B cell (primary cell): ENCODE measurements at regions not wholly inside any gene's neighbourhood (a gene's known extent, or its start where the extent isn't known, plus 50 kb on each side); places are given as distances from the start of the nearest gene placed in this dataset.

ENCODE experiments used
- ATAC-seq: fragments of 200-7000 bp; cut with Tn5 transposase; one replicate; pipeline ENCODE4 v1.10.0; 2021; ENCODE audit warnings: low read depth, mild to moderate bottlenecking, moderate number of reproducible peaks, moderate library complexity
- CTCF ChIA-PET: fragments of 350-600 bp; sonication (Branson Sonifier 250); formaldehyde crosslinking; loops from one replicate; lab custom pipeline; 2021; ENCODE audit warnings: antibody characterized with exemption, inconsistent platforms; lab: Charles Lee
- POLR2A ChIA-PET: fragments of 350-600 bp; sonication (Branson Sonifier 250); formaldehyde crosslinking; loops from one replicate; lab custom pipeline; 2021; ENCODE audit warnings: antibody characterized with exemption; lab: Charles Lee
- DNase-seq: peaks from one replicate; pipeline ENCODE4 v3.0.0; 2013
- H2AFZ ChIP-seq: 2 replicates; pipeline ENCODE4 v1.6.1; 2012; ENCODE audit warnings: mild to moderate bottlenecking, low read depth, low read length; ENCODE audit not compliant: insufficient read depth, poor library complexity, severe bottlenecking
- H3K27ac ChIP-seq, 2 donors: 1 replicate in 1 of 2; 2 replicates in 1 of 2; pipeline ENCODE4 v1.5.1; 2012 to 2013; ENCODE audit warnings: low read length in 2 of 2, mild to moderate bottlenecking in 2 of 2, moderate library complexity in 1 of 2
- H3K27me3 ChIP-seq, 4 experiments: fragments of 200-600 bp in 1 of 4; sonication (generic) in 1 of 4; replicated peaks in 1 of 4; 1 replicate in 2 of 4; 2 replicates in 2 of 4; pipeline versions ENCODE4 v1.6.1 to v1.7.0; 2013 to 2016; ENCODE audit warnings: low read length in 3 of 4, mild to moderate bottlenecking in 2 of 4, mixed read lengths in 1 of 4, moderate library complexity in 1 of 4; ENCODE audit not compliant: insufficient read depth in 4 of 4, control insufficient read depth in 3 of 4; ENCODE audit errors: control extremely low read depth in 1 of 4
- H3K36me3 ChIP-seq, 2 experiments: replicated peaks in 1 of 2; 1 replicate in 1 of 2; 2 replicates in 1 of 2; pipeline versions ENCODE4 v1.6.1 to v1.7.1; 2013; ENCODE audit warnings: low read length in 1 of 2; ENCODE audit not compliant: insufficient read depth in 2 of 2, control insufficient read depth in 1 of 2; ENCODE audit errors: control extremely low read depth in 1 of 2, extremely low read depth in 1 of 2
- H3K4me1 ChIP-seq, 2 donors: fragments of 200-600 bp in 1 of 2; sonication (generic) in 1 of 2; 1 replicate in 1 of 2; 2 replicates in 1 of 2; pipeline versions ENCODE4 v1.5.1 to v1.6.1; 2013 to 2017; ENCODE audit warnings: low read length in 2 of 2; ENCODE audit not compliant: control insufficient read depth in 2 of 2, insufficient read depth in 2 of 2
- H3K4me2 ChIP-seq: replicated peaks from 2 replicates; pipeline ENCODE3; 2012; ENCODE audit warnings: mild to moderate bottlenecking, low read depth, low read length; ENCODE audit not compliant: poor library complexity, severe bottlenecking
- H3K4me3 ChIP-seq, 5 experiments: fragments of 200-600 bp in 1 of 5; sonication (generic) in 1 of 5; 1 replicate in 3 of 5; 2 replicates in 2 of 5; pipeline versions ENCODE4 v1.5.1 to v1.7.0; 2011 to 2016; ENCODE audit warnings: low read length in 4 of 5, mild to moderate bottlenecking in 4 of 5, low read depth in 2 of 5, control low read depth in 1 of 5, moderate library complexity in 1 of 5; ENCODE audit not compliant: insufficient read depth in 1 of 5; ENCODE audit errors: control extremely low read depth in 1 of 5, extremely low read depth in 1 of 5
- H3K79me2 ChIP-seq: fragments of 200-600 bp; sonication (generic); one replicate; pipeline ENCODE4 v1.6.0; 2016; ENCODE audit warnings: low read length; ENCODE audit not compliant: control insufficient read depth, insufficient read depth
- H3K9ac ChIP-seq: fragments of 200-600 bp; sonication (generic); 2 replicates; pipeline ENCODE4 v1.6.1; 2017; ENCODE audit warnings: mild to moderate bottlenecking, low read length, moderate library complexity
- H3K9me3 ChIP-seq, 3 donors: one replicate each; pipeline versions ENCODE4 v1.6.1 to v1.7.1; 2013; ENCODE audit warnings: low read length in 2 of 3; ENCODE audit not compliant: control insufficient read depth in 2 of 3, insufficient read depth in 1 of 3; ENCODE audit errors: control extremely low read depth in 1 of 3
- H4K20me1 ChIP-seq: 2 replicates; pipeline ENCODE4 v1.6.0; 2012; ENCODE audit warnings: mild to moderate bottlenecking, low read length; ENCODE audit not compliant: insufficient read depth, control insufficient read depth, poor library complexity, severe bottlenecking
- H3K27ac Mint-ChIP-seq: one replicate; pipeline ENCODE4 v1.8.0; 2021; ENCODE audit warnings: mixed read lengths
- H3K27me3 Mint-ChIP-seq: one replicate; pipeline ENCODE4 v1.8.0; 2021; ENCODE audit warnings: mixed read lengths
- H3K4me1 Mint-ChIP-seq: one replicate; pipeline ENCODE4 v1.8.0; 2021; ENCODE audit warnings: mixed read lengths
- H3K4me3 Mint-ChIP-seq: one replicate; pipeline ENCODE4 v1.8.0; 2021; ENCODE audit warnings: mixed read lengths
- H3K9me3 Mint-ChIP-seq: one replicate; pipeline ENCODE4 v1.8.0; 2022; ENCODE audit warnings: mixed read lengths; ENCODE audit not compliant: insufficient read depth
- CTCF ChIP-seq: fragments of 200-600 bp; IDR thresholded peaks from one replicate; pipeline ENCODE4 v1.8.0; 2022; ENCODE audit warnings: antibody characterized with exemption, mild to moderate bottlenecking
- EZH2 ChIP-seq: IDR thresholded peaks from 2 replicates; pipeline ENCODE4 v1.6.1; 2012; ENCODE audit warnings: borderline replicate concordance, low read depth, mild to moderate bottlenecking, moderate library complexity, low read length; ENCODE audit not compliant: insufficient read depth, poor library complexity, severe bottlenecking
- intact Hi-C: fragments of 100-400 bp; cut with micrococcal nuclease; formaldehyde crosslinking; loops from one replicate; pipeline ENCODE4 v1.10.0; 2022

GRCh38 chr13:62704875-62705274 is 1289.2 kb upstream of the PCDH20 start:
- no peak for ATAC-seq
- Histone ChIP-seq H3K27ac (no peak overlapping the region), H3K4me1 (no peaks in the 10 kb centered on the region), H3K4me2 (no peak overlapping the region), H3K36me3 (no peaks in the 10 kb centered on the region), H3K27me3 (no peaks in the 10 kb centered on the region), H2AFZ (no peak overlapping the region), H3K4me3 (no peak overlapping the region), H3K9ac (no peak overlapping the region), H3K9me3 (peaks cover 0 to 2% (median 0%) of the 10 kb centered on the region in 3 donors), H4K20me1 (no peaks in the 10 kb centered on the region), H3K79me2 (no peaks in the 10 kb centered on the region)
- H3K4me1 Mint-ChIP-seq: no peaks in the 10 kb centered on the region
- intact Hi-C loops: no loop called here
- ChIA-PET POLR2A (no interaction called here), CTCF (no interaction called here)
- H3K27ac Mint-ChIP-seq: no peak overlapping the region
- peaks cover 5% of the 10 kb centered on the region for H3K9me3 Mint-ChIP-seq
- DNase-seq: no peak
- no peak overlapping the region for H3K4me3 Mint-ChIP-seq
- TF ChIP-seq EZH2: no peak
- no peak for TF ChIP-seq CTCF
- H3K27me3 Mint-ChIP-seq: no peaks in the 10 kb centered on the region

GRCh38 chr13:62702502-62702901 is 1286.9 kb upstream of the PCDH20 start:
- DNase-seq (no peak), ATAC-seq (no peak)
- Histone ChIP-seq H3K4me3 (no peak overlapping the region), H3K9me3 (no peaks in the 10 kb centered on the region), H2AFZ (no peak overlapping the region), H3K4me1 (no peaks in the 10 kb centered on the region), H3K9ac (no peak overlapping the region), H3K36me3 (no peaks in the 10 kb centered on the region), H3K27me3 (no peaks in the 10 kb centered on the region), H3K4me2 (no peak overlapping the region), H4K20me1 (no peaks in the 10 kb centered on the region), H3K79me2 (no peaks in the 10 kb centered on the region), H3K27ac (no peak overlapping the region)
- POLR2A ChIA-PET: no interaction called here
- CTCF ChIA-PET: no interaction called here
- Mint-ChIP-seq H3K27ac (no peak overlapping the region), H3K4me1 (no peaks in the 10 kb centered on the region), H3K4me3 (no peak overlapping the region), H3K27me3 (no peaks in the 10 kb centered on the region), H3K9me3 (no peaks in the 10 kb centered on the region)
- TF ChIP-seq CTCF (no peak), EZH2 (no peak)
- intact Hi-C loops: no loop called here
